GM19025 (cell line): ENCODE measurements at regions not wholly inside any gene's neighbourhood (a gene's known extent, or its start where the extent isn't known, plus 50 kb on each side); places are given as distances from the start of the nearest gene placed in this dataset.
"Not testable (repeated sequence)": the region's sequence is repeated elsewhere in the genome, so short reads cannot be mapped to it uniquely, and the experiment has no call there.

Experiments used
- ATAC-seq: cut with Tn5 transposase; IDR thresholded peaks from one replicate; pipeline ENCODE4 v1.9.1; 2021; ENCODE audit warnings: mild to moderate bottlenecking, low read depth, moderate library complexity; ENCODE audit not compliant: unreplicated experiment

GRCh38 chr12:59066445-59066844 lies 146.1 kb upstream of the LRIG3 start:
- no peak for ATAC-seq

GRCh38 chr12:59059088-59059935 lies 139.0 kb upstream of the LRIG3 start:
- ATAC-seq = no peak

GRCh38 chr12:59056966-59057365 lies 136.7 kb upstream of the LRIG3 start:
- no peak for ATAC-seq

- ATAC-seq = no peak
Observed at GRCh38 chr12:59055204-59055860, 135.0 kb upstream of the LRIG3 start.

- ATAC-seq = not testable (repeated sequence)
Observed at GRCh38 chr12:59053266-59053899, 133.1 kb upstream of the LRIG3 start.

- ATAC-seq = no peak
Observed at GRCh38 chr12:59046763-59047534, 126.6 kb upstream of the LRIG3 start.

- no peak for ATAC-seq
Observed at GRCh38 chr12:59044791-59045190, 124.5 kb upstream of the LRIG3 start.

- no peak for ATAC-seq
Observed at GRCh38 chr12:59041241-59042121, 121.2 kb upstream of the LRIG3 start.

GRCh38 chr12:59040656-59041055 lies 120.4 kb upstream of the LRIG3 start:
- ATAC-seq = no peak

- no peak for ATAC-seq
Observed at GRCh38 chr12:59040043-59040442, 119.7 kb upstream of the LRIG3 start.

- no peak for ATAC-seq
Observed at GRCh38 chr12:59039005-59039404, 118.7 kb upstream of the LRIG3 start.

- ATAC-seq = no peak
Observed at GRCh38 chr12:59036973-59037762, 116.9 kb upstream of the LRIG3 start.

- no peak for ATAC-seq
Observed at GRCh38 chr12:59036347-59036746, 116.0 kb upstream of the LRIG3 start.

- no peak for ATAC-seq
Observed at GRCh38 chr12:59031313-59031712, 111.0 kb upstream of the LRIG3 start.

GRCh38 chr12:59030415-59030814 lies 110.1 kb upstream of the LRIG3 start:
- ATAC-seq = no peak

GRCh38 chr12:59027199-59027598 lies 106.9 kb upstream of the LRIG3 start:
- no peak for ATAC-seq

- ATAC-seq = no peak
Observed at GRCh38 chr12:59023861-59024424, 103.6 kb upstream of the LRIG3 start.

- no peak for ATAC-seq
Observed at GRCh38 chr12:59020073-59020946, 100.0 kb upstream of the LRIG3 start.
